SK-N-SH treated with all-trans-retinoic acid at 6 μM for 48 hours (cell line): ENCODE measurements at regions not wholly inside any gene's neighbourhood (a gene's known extent, or its start where the extent isn't known, plus 50 kb on each side); places are given as distances from the start of the nearest gene placed in this dataset.

Source experiments
- ARNTL ChIP-seq: fragments of 450-650 bp; formaldehyde crosslinking; IDR thresholded peaks from 2 replicates; pipeline ENCODE4 v1.5.0; 2020; ENCODE audit warnings: low read depth, mild to moderate bottlenecking, moderate library complexity, borderline replicate concordance
- BACH2 ChIP-seq: fragments of 250-450 bp; sonication (Bioruptor Pico); IDR thresholded peaks from 2 replicates; pipeline ENCODE4 v1.9.0; 2021; ENCODE audit warnings: mild to moderate bottlenecking, borderline replicate concordance
- ISL1 ChIP-seq: fragments of 250-450 bp; sonication (Bioruptor Pico); IDR thresholded peaks from 2 replicates; pipeline ENCODE4 v2.1.2; 2022; ENCODE audit warnings: mild to moderate bottlenecking, moderate library complexity
- PATZ1 ChIP-seq: fragments of 250-450 bp; sonication (Bioruptor Pico); IDR thresholded peaks from 2 replicates; pipeline ENCODE4 v1.8.0; 2020; ENCODE audit warnings: mild to moderate bottlenecking, moderate library complexity, borderline replicate concordance
- PPARA ChIP-seq: fragments of 250-450 bp; sonication (Bioruptor Pico); IDR thresholded peaks from 2 replicates; pipeline ENCODE4 v1.5.0; 2020; ENCODE audit warnings: mild to moderate bottlenecking, borderline replicate concordance
- ZC3H10 ChIP-seq: fragments of 250-450 bp; sonication (Bioruptor Pico); IDR thresholded peaks from 2 replicates; pipeline ENCODE4 v1.5.1; 2021; ENCODE audit warnings: mild to moderate bottlenecking, moderate library complexity
- ZFP3 ChIP-seq: fragments of 250-450 bp; sonication (Bioruptor Pico); IDR thresholded peaks from 2 replicates; pipeline ENCODE4 v1.5.0; 2020; ENCODE audit warnings: mild to moderate bottlenecking, moderate library complexity
- ZFP30 ChIP-seq: fragments of 450-650 bp; formaldehyde crosslinking; IDR thresholded peaks from 2 replicates; pipeline ENCODE4 v1.5.0; 2022; ENCODE audit warnings: mild to moderate bottlenecking, moderate library complexity
- ZNF8 ChIP-seq: fragments of 450-650 bp; formaldehyde crosslinking; IDR thresholded peaks from 2 replicates; pipeline ENCODE4 v1.5.0; 2020; ENCODE audit warnings: mild to moderate bottlenecking, moderate library complexity

- TF ChIP-seq ARNTL (CRISPR knock-in tag) (no peak), PPARA (CRISPR knock-in tag) (no peak), BACH2 (CRISPR knock-in tag) (no peak), ZNF8 (CRISPR knock-in tag) (no peak), ZFP3 (no peak), ISL1 (CRISPR knock-in tag) (no peak), PATZ1 (CRISPR knock-in tag) (no peak), ZC3H10 (CRISPR knock-in tag) (no peak), ZFP30 (CRISPR knock-in tag) (no peak)
Measured at GRCh38 chr1:148289647-148290046, 137.6 kb upstream of the NBPF11 start.
